HL-60 (cell line): ENCODE measurements at regions not wholly inside any gene's neighbourhood (a gene's known extent, or its start where the extent isn't known, plus 50 kb on each side); places are given as distances from the start of the nearest gene placed in this dataset.

Source experiments
- DNase-seq, 2 experiments: peaks; one replicate each; pipeline ENCODE4 v3.0.0-alpha.2; 2010 to 2020; ENCODE audit warnings: low read depth in 1 of 2, low spot score in 1 of 2
- H3K27ac ChIP-seq: fragments of 250-450 bp; sonication (Bioruptor Pico); replicated peaks from 2 replicates; pipeline ENCODE4 v1.5.1; 2020; ENCODE audit warnings: mild to moderate bottlenecking, moderate library complexity
- H3K27me3 ChIP-seq: fragments of 250-450 bp; sonication (Bioruptor Pico); 2 replicates; pipeline ENCODE4 v1.5.1; 2021; ENCODE audit warnings: mild to moderate bottlenecking, moderate library complexity; ENCODE audit not compliant: insufficient read depth, poor library complexity, severe bottlenecking
- H3K4me3 ChIP-seq: replicated peaks from 2 replicates; pipeline ENCODE4 v1.5.1; 2011; ENCODE audit warnings: mild to moderate bottlenecking, control low read depth, low read length; ENCODE audit not compliant: insufficient read depth
- CTCF ChIP-seq: IDR thresholded peaks from one replicate; pipeline ENCODE4 v1.5.1; 2011; ENCODE audit warnings: low read length, control low read depth, inconsistent platforms; ENCODE audit not compliant: insufficient read depth
- GABPA ChIP-seq: IDR thresholded peaks from 2 replicates; pipeline ENCODE4 v1.6.1; 2012; ENCODE audit warnings: low read depth
- POLR2AphosphoS5 ChIP-seq: IDR thresholded peaks from 2 replicates; pipeline ENCODE4 v1.6.1; 2012; ENCODE audit warnings: low read depth
- SPI1 ChIP-seq: IDR thresholded peaks from 2 replicates; pipeline ENCODE4 v1.6.1; 2012; ENCODE audit warnings: low read depth, mild to moderate bottlenecking, borderline replicate concordance
- TF ChIP-seq, protein P1 (sequence below): IDR thresholded peaks from 2 replicates; pipeline ENCODE4 v1.6.1; 2012; ENCODE audit warnings: low read depth; ENCODE audit not compliant: insufficient replicate concordance

GRCh38 chr11:23336961-23337360 is 476.7 kb upstream of the CCDC179 start:
- Histone ChIP-seq H3K4me3 (no peak overlapping the region), H3K27ac (no peak overlapping the region), H3K27me3 (no peaks in the 10 kb centered on the region)
- DNase-seq = no peak
- TF ChIP-seq POLR2AphosphoS5 (no peak), CTCF (no peak), GABPA (no peak), SPI1 (no peak)
- TF ChIP-seq, protein P1, sequence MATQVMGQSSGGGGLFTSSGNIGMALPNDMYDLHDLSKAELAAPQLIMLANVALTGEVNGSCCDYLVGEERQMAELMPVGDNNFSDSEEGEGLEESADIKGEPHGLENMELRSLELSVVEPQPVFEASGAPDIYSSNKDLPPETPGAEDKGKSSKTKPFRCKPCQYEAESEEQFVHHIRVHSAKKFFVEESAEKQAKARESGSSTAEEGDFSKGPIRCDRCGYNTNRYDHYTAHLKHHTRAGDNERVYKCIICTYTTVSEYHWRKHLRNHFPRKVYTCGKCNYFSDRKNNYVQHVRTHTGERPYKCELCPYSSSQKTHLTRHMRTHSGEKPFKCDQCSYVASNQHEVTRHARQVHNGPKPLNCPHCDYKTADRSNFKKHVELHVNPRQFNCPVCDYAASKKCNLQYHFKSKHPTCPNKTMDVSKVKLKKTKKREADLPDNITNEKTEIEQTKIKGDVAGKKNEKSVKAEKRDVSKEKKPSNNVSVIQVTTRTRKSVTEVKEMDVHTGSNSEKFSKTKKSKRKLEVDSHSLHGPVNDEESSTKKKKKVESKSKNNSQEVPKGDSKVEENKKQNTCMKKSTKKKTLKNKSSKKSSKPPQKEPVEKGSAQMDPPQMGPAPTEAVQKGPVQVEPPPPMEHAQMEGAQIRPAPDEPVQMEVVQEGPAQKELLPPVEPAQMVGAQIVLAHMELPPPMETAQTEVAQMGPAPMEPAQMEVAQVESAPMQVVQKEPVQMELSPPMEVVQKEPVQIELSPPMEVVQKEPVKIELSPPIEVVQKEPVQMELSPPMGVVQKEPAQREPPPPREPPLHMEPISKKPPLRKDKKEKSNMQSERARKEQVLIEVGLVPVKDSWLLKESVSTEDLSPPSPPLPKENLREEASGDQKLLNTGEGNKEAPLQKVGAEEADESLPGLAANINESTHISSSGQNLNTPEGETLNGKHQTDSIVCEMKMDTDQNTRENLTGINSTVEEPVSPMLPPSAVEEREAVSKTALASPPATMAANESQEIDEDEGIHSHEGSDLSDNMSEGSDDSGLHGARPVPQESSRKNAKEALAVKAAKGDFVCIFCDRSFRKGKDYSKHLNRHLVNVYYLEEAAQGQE = no peak

DNA sequence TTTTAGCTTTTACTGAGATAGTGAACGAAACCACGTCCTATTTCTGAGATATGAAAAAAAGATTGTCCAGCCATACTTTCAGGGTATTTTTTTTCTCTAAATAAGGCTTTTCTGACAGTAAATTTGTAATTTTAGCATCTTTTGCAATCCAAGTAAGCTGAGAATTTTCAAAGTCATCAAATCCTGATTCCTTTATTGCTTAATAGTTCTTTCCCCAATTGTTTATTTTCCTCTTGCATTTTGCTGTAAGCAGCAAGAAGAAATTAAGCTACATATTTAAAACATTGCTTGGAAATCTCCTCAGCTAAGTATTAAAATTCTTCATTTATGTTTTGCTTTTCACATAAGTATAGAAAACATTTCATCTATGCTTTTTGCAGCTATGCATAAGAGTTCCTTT is 493.3 kb upstream of the CCDC179 start:
- Histone ChIP-seq H3K4me3 (no peak overlapping the region), H3K27ac (no peak overlapping the region), H3K27me3 (no peaks in the 10 kb centered on the region)
- DNase-seq = no peak
- no peak for TF ChIP-seq GABPA
- TF ChIP-seq, protein P1 = no peak
- TF ChIP-seq SPI1 = no peak
- TF ChIP-seq POLR2AphosphoS5 = no peak
- TF ChIP-seq CTCF = no peak

DNA sequence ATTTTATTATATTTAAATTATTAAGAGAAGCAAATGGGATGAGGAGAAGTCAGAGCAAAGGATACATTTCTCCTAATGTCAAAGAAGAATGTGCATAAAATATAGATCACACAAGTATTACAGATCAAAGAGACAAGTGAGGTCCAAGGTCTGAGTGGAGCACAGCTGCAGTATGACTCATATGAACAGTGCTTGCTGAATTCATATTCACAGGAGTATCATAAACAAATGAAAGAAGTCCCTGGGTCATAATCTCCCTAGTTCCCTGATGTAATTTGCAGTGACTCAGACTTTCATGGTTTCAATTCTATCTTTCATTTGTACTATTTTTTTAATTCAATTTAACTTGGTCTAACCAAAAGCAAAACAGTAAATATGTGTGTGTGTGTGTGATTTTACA is 499.0 kb upstream of the CCDC179 start:
- no peak overlapping the region for H3K27ac ChIP-seq
- H3K27me3 ChIP-seq = no peaks in the 10 kb centered on the region
- DNase-seq = no peak
- no peak overlapping the region for H3K4me3 ChIP-seq
- TF ChIP-seq, protein P1 = no peak
- no peak for TF ChIP-seq SPI1
- no peak for TF ChIP-seq POLR2AphosphoS5
- TF ChIP-seq GABPA = no peak
- no peak for TF ChIP-seq CTCF
